HL-60 (cell line): ENCODE measurements at regions not wholly inside any gene's neighbourhood (a gene's known extent, or its start where the extent isn't known, plus 50 kb on each side); places are given as distances from the start of the nearest gene placed in this dataset.

Experiments
- DNase-seq, 2 experiments: peaks; one replicate each; pipeline ENCODE4 v3.0.0-alpha.2; 2010 to 2020; ENCODE audit warnings: low read depth in 1 of 2, low spot score in 1 of 2
- H3K27ac ChIP-seq: fragments of 250-450 bp; sonication (Bioruptor Pico); replicated peaks from 2 replicates; pipeline ENCODE4 v1.5.1; 2020; ENCODE audit warnings: mild to moderate bottlenecking, moderate library complexity
- H3K27me3 ChIP-seq: fragments of 250-450 bp; sonication (Bioruptor Pico); 2 replicates; pipeline ENCODE4 v1.5.1; 2021; ENCODE audit warnings: mild to moderate bottlenecking, moderate library complexity; ENCODE audit not compliant: insufficient read depth, poor library complexity, severe bottlenecking
- H3K4me3 ChIP-seq: replicated peaks from 2 replicates; pipeline ENCODE4 v1.5.1; 2011; ENCODE audit warnings: mild to moderate bottlenecking, control low read depth, low read length; ENCODE audit not compliant: insufficient read depth
- GABPA ChIP-seq: IDR thresholded peaks from 2 replicates; pipeline ENCODE4 v1.6.1; 2012; ENCODE audit warnings: low read depth
- POLR2AphosphoS5 ChIP-seq: IDR thresholded peaks from 2 replicates; pipeline ENCODE4 v1.6.1; 2012; ENCODE audit warnings: low read depth
- SPI1 ChIP-seq: IDR thresholded peaks from 2 replicates; pipeline ENCODE4 v1.6.1; 2012; ENCODE audit warnings: low read depth, mild to moderate bottlenecking, borderline replicate concordance
- TF ChIP-seq, protein P1 (sequence below): IDR thresholded peaks from 2 replicates; pipeline ENCODE4 v1.6.1; 2012; ENCODE audit warnings: low read depth; ENCODE audit not compliant: insufficient replicate concordance
- TF ChIP-seq, protein P2 (sequence below): IDR thresholded peaks from one replicate; pipeline ENCODE4 v1.5.1; 2011; ENCODE audit warnings: low read length, control low read depth, inconsistent platforms; ENCODE audit not compliant: insufficient read depth

- no peak overlapping the region for H3K27ac ChIP-seq
- DNase-seq, result no peak
- H3K4me3 ChIP-seq, result no peak overlapping the region
- no peak for TF ChIP-seq POLR2AphosphoS5
- TF ChIP-seq, protein P1, sequence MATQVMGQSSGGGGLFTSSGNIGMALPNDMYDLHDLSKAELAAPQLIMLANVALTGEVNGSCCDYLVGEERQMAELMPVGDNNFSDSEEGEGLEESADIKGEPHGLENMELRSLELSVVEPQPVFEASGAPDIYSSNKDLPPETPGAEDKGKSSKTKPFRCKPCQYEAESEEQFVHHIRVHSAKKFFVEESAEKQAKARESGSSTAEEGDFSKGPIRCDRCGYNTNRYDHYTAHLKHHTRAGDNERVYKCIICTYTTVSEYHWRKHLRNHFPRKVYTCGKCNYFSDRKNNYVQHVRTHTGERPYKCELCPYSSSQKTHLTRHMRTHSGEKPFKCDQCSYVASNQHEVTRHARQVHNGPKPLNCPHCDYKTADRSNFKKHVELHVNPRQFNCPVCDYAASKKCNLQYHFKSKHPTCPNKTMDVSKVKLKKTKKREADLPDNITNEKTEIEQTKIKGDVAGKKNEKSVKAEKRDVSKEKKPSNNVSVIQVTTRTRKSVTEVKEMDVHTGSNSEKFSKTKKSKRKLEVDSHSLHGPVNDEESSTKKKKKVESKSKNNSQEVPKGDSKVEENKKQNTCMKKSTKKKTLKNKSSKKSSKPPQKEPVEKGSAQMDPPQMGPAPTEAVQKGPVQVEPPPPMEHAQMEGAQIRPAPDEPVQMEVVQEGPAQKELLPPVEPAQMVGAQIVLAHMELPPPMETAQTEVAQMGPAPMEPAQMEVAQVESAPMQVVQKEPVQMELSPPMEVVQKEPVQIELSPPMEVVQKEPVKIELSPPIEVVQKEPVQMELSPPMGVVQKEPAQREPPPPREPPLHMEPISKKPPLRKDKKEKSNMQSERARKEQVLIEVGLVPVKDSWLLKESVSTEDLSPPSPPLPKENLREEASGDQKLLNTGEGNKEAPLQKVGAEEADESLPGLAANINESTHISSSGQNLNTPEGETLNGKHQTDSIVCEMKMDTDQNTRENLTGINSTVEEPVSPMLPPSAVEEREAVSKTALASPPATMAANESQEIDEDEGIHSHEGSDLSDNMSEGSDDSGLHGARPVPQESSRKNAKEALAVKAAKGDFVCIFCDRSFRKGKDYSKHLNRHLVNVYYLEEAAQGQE, result no peak
- no peak for TF ChIP-seq GABPA
- TF ChIP-seq SPI1, result no peak
- TF ChIP-seq, protein P2, sequence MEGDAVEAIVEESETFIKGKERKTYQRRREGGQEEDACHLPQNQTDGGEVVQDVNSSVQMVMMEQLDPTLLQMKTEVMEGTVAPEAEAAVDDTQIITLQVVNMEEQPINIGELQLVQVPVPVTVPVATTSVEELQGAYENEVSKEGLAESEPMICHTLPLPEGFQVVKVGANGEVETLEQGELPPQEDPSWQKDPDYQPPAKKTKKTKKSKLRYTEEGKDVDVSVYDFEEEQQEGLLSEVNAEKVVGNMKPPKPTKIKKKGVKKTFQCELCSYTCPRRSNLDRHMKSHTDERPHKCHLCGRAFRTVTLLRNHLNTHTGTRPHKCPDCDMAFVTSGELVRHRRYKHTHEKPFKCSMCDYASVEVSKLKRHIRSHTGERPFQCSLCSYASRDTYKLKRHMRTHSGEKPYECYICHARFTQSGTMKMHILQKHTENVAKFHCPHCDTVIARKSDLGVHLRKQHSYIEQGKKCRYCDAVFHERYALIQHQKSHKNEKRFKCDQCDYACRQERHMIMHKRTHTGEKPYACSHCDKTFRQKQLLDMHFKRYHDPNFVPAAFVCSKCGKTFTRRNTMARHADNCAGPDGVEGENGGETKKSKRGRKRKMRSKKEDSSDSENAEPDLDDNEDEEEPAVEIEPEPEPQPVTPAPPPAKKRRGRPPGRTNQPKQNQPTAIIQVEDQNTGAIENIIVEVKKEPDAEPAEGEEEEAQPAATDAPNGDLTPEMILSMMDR, result no peak
- no peaks in the 10 kb centered on the region for H3K27me3 ChIP-seq
Measured at GRCh38 chr11:98207086-98207485, 813.7 kb upstream of the CNTN5 start.

DNA sequence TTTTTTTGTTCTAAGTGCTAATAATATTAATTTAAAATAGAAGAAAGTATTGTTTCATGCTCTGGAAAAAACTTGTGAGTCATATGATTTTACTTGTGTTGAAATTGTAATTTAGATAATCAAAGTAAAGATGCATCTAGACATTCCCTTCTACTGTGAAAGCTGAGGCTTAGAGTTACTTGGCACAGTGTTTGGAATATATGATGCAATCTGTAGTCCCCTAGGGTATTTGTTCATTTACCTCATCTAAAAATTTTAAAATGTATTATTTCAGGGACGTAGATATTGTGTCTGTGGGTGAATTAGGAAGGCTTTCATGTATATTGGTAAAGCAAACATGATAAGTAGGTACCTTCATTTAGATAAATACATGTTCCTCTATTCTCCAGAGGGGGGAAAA is 793.5 kb upstream of the CNTN5 start:
- Histone ChIP-seq H3K27ac (no peak overlapping the region), H3K4me3 (no peak overlapping the region), H3K27me3 (no peaks in the 10 kb centered on the region)
- DNase-seq, result no peak
- TF ChIP-seq GABPA (no peak), SPI1 (no peak), POLR2AphosphoS5 (no peak)
- TF ChIP-seq, protein P2, result no peak
- TF ChIP-seq, protein P1, result no peak

GRCh38 chr11:98230678-98231077 is 790.1 kb upstream of the CNTN5 start:
- H3K27ac ChIP-seq, result no peak overlapping the region
- TF ChIP-seq POLR2AphosphoS5 (no peak), SPI1 (no peak), GABPA (no peak)
- TF ChIP-seq, protein P2, result no peak
- TF ChIP-seq, protein P1, result no peak

More at GRCh38 chr11:98230678-98231077, 790.1 kb upstream of the CNTN5 start:
- Histone ChIP-seq H3K4me3 (no peak overlapping the region), H3K27me3 (no peaks in the 10 kb centered on the region)
- DNase-seq, result no peak
